GM12875 (cell line): ENCODE measurements at regions not wholly inside any gene's neighbourhood (a gene's known extent, or its start where the extent isn't known, plus 50 kb on each side); places are given as distances from the start of the nearest gene placed in this dataset.
"Not testable (repeated sequence)": the region's sequence is repeated elsewhere in the genome, so short reads cannot be mapped to it uniquely, and the experiment has no call there.

ENCODE experiments used
- H3K4me3 ChIP-seq: one replicate; pipeline ENCODE4 v1.5.1; 2011; ENCODE audit warnings: low read depth, low read length, control low read depth
- TF ChIP-seq, protein P1 (sequence below): IDR thresholded peaks from 2 replicates; pipeline ENCODE4 v1.5.1; 2011; ENCODE audit warnings: low read depth, mild to moderate bottlenecking, control low read depth, inconsistent platforms, low read length, moderate library complexity, borderline replicate concordance; ENCODE audit not compliant: insufficient read depth

DNA sequence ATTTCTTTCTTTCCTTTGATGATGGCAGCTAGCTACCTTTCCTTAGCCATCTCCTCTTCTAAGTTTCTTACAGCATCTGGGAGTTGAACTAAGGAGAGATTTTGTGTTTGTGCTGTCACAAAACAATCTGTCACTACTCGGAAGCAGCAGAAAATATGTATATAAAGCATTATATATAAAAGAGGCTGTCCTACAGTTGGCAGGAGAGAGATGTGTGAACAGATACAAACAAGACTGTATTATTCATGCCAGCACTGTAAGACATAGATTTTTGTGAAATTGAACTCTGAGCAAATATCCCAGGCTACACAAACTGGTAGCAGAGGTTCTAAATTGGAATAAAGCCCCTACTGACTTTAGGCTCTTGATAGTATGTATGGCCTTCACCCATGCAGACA, 577.5 kb upstream of the NECTIN3 start:
- TF ChIP-seq, protein P1, sequence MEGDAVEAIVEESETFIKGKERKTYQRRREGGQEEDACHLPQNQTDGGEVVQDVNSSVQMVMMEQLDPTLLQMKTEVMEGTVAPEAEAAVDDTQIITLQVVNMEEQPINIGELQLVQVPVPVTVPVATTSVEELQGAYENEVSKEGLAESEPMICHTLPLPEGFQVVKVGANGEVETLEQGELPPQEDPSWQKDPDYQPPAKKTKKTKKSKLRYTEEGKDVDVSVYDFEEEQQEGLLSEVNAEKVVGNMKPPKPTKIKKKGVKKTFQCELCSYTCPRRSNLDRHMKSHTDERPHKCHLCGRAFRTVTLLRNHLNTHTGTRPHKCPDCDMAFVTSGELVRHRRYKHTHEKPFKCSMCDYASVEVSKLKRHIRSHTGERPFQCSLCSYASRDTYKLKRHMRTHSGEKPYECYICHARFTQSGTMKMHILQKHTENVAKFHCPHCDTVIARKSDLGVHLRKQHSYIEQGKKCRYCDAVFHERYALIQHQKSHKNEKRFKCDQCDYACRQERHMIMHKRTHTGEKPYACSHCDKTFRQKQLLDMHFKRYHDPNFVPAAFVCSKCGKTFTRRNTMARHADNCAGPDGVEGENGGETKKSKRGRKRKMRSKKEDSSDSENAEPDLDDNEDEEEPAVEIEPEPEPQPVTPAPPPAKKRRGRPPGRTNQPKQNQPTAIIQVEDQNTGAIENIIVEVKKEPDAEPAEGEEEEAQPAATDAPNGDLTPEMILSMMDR = no peak
- no peak overlapping the region for H3K4me3 ChIP-seq

DNA sequence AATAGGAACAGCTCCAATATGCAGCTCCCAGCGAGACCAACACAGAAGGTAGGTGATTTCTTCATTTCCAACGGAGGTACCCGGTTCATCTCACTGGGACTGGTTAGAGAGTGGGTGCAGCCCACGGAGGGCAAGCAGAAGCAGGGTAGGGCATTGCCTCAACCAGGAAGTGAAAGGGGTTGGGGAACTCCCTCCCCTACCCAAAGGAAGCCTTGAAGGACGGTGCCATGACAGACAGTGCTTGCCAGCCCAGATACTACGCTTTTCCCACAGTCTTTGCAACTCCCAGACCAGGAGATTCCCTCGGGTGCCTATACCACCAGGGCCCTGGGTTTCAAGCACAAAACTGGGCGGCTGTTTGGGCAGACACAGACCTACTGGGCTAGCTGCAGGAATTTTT, 576.9 kb upstream of the NECTIN3 start:
- TF ChIP-seq, protein P1 = no peak
- no peak overlapping the region for H3K4me3 ChIP-seq

DNA sequence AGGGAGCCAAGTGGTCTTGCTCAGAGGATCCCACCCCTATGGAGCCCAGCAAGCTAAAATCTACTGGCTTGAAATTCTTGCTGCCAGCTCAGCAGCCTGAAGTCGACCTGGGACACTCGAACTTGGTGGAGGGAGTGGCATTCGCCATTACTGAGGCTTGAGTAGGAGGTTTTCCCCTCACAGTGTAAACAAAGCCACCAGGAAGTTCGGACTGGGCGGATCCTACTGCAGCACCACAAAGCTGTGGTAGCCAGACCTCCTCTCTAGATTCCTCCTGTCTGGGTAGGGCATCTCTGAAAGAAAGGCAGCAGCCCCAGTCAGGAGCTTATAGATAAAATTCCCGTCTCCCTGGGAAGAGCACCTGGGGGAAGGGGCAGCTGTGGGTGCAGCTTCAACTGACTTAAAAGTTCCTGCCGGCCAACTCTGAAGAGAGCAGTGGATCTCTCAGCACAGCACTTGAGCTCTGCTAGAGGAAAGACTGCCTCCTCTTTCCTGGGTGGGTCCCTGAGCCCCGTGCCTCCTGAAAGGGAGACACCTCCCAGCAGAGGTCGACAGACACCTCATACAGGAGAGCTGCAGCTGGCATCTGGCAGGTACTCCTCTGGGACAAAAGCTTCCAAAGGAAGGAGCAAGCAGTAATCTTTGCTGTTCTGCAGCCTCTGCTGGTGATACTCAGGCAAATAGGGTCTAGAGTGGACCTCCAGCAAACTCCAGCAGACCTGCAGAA, 576.3 kb upstream of the NECTIN3 start:
- TF ChIP-seq, protein P1 = no peak
- no peak overlapping the region for H3K4me3 ChIP-seq

DNA sequence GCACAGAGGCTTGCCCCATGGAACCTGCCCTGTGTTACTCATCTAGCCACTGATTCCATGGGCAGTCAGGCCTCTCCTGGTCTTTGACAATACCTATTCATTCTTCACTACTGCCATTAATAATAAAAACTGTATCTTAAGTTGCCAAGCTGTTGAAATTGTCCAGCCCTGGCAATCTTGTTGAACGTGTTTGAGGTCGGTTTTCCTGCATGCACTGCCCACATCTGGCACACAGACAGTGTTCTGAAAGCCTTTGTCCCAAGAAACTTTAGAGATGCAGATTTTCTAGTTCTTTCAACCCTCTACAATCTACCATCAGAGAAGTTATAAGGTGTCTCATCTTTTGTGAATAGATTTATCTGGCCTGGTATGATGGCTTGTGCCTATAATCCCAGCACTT, 567.2 kb upstream of the NECTIN3 start:
- TF ChIP-seq, protein P1 = no peak
- no peak overlapping the region for H3K4me3 ChIP-seq

DNA sequence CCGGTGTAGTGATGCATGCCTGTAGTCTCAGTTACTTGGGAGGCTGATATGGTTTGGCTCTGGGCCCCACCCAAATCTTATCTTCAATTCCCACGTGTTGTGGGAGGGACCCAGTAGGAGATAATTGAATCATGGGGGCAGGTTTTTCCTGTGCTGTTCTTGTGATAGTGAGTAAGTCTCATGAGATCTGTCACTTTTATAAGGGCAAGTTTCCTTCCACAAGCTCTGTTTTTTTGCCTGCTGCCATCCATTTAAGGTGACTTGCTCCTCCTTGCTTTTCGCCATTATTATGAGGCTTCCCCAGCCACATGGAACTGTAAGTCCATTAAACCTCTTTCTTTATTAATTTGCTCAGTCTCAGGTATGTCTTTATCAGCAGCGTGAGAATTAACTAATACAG, 566.7 kb upstream of the NECTIN3 start:
- no peak overlapping the region for H3K4me3 ChIP-seq
- TF ChIP-seq, protein P1 = no peak

DNA sequence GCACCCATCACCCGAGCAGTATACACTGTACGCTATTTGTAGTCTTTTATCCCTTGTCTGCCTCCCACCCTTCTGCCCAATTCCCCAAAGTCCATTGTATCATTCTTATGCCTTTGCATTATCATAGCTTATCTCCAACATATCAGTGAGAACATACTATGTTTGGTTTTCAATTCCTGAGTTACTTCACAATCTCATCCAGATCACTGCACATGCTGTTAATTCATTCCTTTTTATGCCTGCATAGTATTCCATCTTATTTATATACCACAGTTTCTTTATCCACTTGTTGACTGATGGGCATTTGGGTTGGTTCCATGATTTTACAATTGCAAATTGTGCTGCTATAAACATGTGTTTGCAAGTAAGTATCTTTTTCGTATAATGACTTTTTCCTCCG, 564.7 kb upstream of the NECTIN3 start:
- TF ChIP-seq, protein P1 = no peak
- no peak overlapping the region for H3K4me3 ChIP-seq

DNA sequence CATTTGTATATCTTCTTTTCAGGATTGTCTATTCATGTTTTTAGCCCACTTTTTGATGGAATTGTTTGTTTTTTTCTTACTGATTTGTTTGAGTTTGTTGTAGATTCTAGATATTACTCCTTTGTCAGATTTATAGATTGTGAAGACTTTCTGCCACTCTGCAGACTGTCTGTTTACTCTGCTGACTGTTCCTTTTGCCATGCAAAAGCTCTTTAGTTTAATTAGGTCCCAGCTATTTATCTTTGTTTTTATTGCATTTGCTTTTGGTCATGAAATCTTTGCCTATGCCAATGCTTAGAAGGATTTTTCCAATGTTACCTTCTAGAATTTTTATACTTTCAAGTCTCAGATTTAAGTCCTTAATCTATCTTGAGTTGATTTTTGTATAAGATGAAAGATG, 564.0 kb upstream of the NECTIN3 start:
- H3K4me3 ChIP-seq = not testable (repeated sequence)

DNA sequence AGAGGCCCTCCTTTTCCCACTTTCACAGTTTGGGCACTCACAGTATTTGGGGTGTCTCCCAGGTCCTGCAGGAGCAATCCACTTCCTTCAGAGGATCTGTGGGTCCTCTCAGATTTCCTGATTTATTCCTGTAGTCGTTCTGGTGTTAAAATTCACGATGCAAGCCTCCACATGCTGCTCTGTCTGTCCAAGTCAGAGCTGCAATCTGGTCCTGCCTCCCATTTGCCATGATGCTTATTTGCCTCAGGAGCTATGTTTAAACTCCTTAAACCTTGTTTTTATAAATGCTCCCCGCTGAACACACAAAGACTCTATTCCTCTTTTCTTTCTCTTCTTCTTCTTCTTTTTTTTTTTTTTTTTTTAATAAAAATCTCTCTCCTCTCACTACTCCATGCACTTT, 558.7 kb upstream of the NECTIN3 start:
- TF ChIP-seq, protein P1 = no peak

More for the DNA sequence above, 558.7 kb upstream of the NECTIN3 start:
- no peak overlapping the region for H3K4me3 ChIP-seq
